Kidney (tissue), 13 donors: ENCODE measurements at regions not wholly inside any gene's neighbourhood (a gene's known extent, or its start where the extent isn't known, plus 50 kb on each side); places are given as distances from the start of the nearest gene placed in this dataset.

Experiments
- DNase-seq, 5 donors: peaks; one replicate each; pipeline ENCODE4 v3.0.0-alpha.2; 2013 to 2020
- FAIRE-seq: peaks from 2 replicates; lab custom pipeline; 2012; peaks lifted over from hg19 to GRCh38; lab: Jason Lieb, UNC
- H3K27ac ChIP-seq, 2 donors: one replicate each; pipeline ENCODE4 v1.7.0; 2013; ENCODE audit warnings: low read depth in 2 of 2, low read length in 2 of 2, inconsistent platforms in 1 of 2
- H3K27me3 ChIP-seq: one replicate; pipeline ENCODE4 v1.7.1; 2013; ENCODE audit warnings: low read length, inconsistent platforms; ENCODE audit not compliant: control insufficient read depth, insufficient read depth
- H3K36me3 ChIP-seq, 3 donors: one replicate each; pipeline versions ENCODE4 v1.7.0 to v1.7.1; 2013; ENCODE audit warnings: low read length in 3 of 3, control low read depth in 1 of 3, inconsistent platforms in 1 of 3; ENCODE audit not compliant: insufficient read depth in 3 of 3, control insufficient read depth in 2 of 3
- H3K4me1 ChIP-seq, 3 donors: one replicate each; pipeline versions ENCODE4 v1.7.0 to v1.7.1; 2013; ENCODE audit warnings: low read length in 3 of 3, inconsistent platforms in 1 of 3, low read depth in 1 of 3; ENCODE audit not compliant: control insufficient read depth in 2 of 3, insufficient read depth in 2 of 3
- H3K4me3 ChIP-seq, 3 donors: one replicate each; pipeline versions ENCODE4 v1.7.0 to v1.8.1; 2013; ENCODE audit warnings: low read length in 3 of 3, control low read depth in 1 of 3, inconsistent platforms in 1 of 3
- H3K9ac ChIP-seq, 3 donors: one replicate each; pipeline versions ENCODE4 v1.7.0 to v1.7.1; 2013; ENCODE audit warnings: low read length in 3 of 3, control low read depth in 1 of 3, inconsistent platforms in 1 of 3
- H3K9me3 ChIP-seq, 3 donors: one replicate each; pipeline versions ENCODE4 v1.7.0 to v1.7.1; 2013; ENCODE audit warnings: low read length in 3 of 3, control low read depth in 1 of 3, inconsistent platforms in 1 of 3; ENCODE audit not compliant: control insufficient read depth in 2 of 3, insufficient read depth in 1 of 3
- intact Hi-C: fragments of 100-400 bp; cut with DNase I; formaldehyde crosslinking; loops from one replicate; pipeline ENCODE4 v1.11.1; 2022
- TF ChIP-seq, protein P1 (sequence below): IDR thresholded peaks from 3 replicates; pipeline ENCODE4 v1.5.1; 2012; ENCODE audit warnings: mild to moderate bottlenecking, moderate library complexity, borderline replicate concordance; ENCODE audit not compliant: insufficient read depth; ENCODE audit errors: extremely low read depth
- donor health status: control.
- donor health status: control.
- donor health status: control.
- donor health status: control.
- donor health status: control.
- donor health status: DM: yes; HTN: yes; CAD: no.
- donor health status: Normal renal cell carcinoma (clear cell type).

DNA sequence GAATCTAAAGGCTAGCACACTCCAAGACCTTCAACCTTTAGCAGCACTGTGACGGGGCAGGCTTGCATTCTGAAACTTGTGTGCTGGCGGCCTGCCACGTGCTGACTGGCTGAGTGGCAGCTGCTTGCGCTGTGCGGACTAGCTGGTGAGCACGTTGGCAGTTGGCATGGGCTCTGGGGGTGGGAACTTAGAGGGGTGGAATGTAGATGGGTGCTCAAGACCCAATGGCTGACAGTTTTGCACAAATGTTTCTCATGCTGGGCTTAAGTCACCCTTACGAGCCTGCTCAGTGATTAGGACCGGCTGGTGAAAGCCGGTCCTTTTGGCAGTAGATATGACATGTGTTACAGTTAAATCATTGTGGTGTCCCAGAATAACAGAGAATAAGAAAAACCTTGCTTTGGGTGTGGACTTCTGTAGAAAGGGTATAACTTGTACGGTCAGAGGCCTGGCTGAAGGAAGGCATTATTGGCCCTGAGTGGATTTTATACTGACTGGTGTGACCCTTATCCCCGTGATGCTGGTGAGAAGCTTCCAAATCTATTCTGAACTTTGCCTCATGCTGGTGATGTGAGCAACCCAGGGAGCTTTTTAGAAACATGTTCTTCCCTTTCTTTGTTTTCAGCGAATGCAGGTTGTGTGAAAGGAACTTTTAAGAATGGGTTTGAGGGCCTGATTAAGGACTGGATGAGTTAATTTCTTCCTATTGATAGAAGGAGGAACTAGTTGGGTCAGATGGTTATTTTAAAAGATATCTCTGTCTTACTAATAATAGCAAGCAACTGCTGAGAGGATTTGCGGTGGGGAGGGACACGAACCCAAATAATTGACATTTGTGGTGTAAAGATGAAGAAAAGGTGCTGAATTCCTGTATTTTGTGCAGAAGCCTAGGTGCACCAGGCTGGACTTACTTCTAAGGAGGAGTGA, 107.4 kb upstream of the SLC4A4 start:
- Histone ChIP-seq H3K4me1 (peaks cover 0 to 14% (median 6%) of the 10 kb centered on the region in 3 donors), H3K4me3 (peak overlapping the region in 1 of 3 donors; percentile 2), H3K36me3 (no peaks in the 10 kb centered on the region), H3K9ac (peak overlapping the region in 1 of 3 donors; percentile 35), H3K27ac (peak overlapping the region; percentile 51 to 75), H3K27me3 (no peaks in the 10 kb centered on the region), H3K9me3 (no peaks in the 10 kb centered on the region)
- TF ChIP-seq, protein P1, sequence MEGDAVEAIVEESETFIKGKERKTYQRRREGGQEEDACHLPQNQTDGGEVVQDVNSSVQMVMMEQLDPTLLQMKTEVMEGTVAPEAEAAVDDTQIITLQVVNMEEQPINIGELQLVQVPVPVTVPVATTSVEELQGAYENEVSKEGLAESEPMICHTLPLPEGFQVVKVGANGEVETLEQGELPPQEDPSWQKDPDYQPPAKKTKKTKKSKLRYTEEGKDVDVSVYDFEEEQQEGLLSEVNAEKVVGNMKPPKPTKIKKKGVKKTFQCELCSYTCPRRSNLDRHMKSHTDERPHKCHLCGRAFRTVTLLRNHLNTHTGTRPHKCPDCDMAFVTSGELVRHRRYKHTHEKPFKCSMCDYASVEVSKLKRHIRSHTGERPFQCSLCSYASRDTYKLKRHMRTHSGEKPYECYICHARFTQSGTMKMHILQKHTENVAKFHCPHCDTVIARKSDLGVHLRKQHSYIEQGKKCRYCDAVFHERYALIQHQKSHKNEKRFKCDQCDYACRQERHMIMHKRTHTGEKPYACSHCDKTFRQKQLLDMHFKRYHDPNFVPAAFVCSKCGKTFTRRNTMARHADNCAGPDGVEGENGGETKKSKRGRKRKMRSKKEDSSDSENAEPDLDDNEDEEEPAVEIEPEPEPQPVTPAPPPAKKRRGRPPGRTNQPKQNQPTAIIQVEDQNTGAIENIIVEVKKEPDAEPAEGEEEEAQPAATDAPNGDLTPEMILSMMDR = no peak
- DNase-seq (peak; percentile 46 to 92 (median 56)), FAIRE-seq (no peak)
- intact Hi-C loops = no loop called here

GRCh38 chr4:71232056-71232430, 106.8 kb upstream of the SLC4A4 start:
- H3K27ac ChIP-seq = no peak overlapping the region
- peak overlapping the region in 1 of 3 donors; percentile 5 for H3K9ac ChIP-seq
- H3K4me3 ChIP-seq = no peak overlapping the region
- no peak for DNase-seq
- TF ChIP-seq, protein P1 = no peak
- H3K36me3 ChIP-seq = no peaks in the 10 kb centered on the region
- no peaks in the 10 kb centered on the region for H3K27me3 ChIP-seq
- no peak for FAIRE-seq
- intact Hi-C loops = no loop called here
- no peaks in the 10 kb centered on the region for H3K9me3 ChIP-seq
- H3K4me1 ChIP-seq = peaks cover 0 to 14% (median 6%) of the 10 kb centered on the region in 3 donors

GRCh38 chr4:71232846-71233245, 106.0 kb upstream of the SLC4A4 start:
- Histone ChIP-seq H3K27me3 (no peaks in the 10 kb centered on the region), H3K9ac (no peak overlapping the region), H3K4me3 (no peak overlapping the region), H3K4me1 (peaks cover 0 to 14% (median 6%) of the 10 kb centered on the region in 3 donors), H3K36me3 (no peaks in the 10 kb centered on the region), H3K9me3 (no peaks in the 10 kb centered on the region), H3K27ac (no peak overlapping the region)
- intact Hi-C loops = no loop called here
- TF ChIP-seq, protein P1 = no peak
- DNase-seq (no peak), FAIRE-seq (no peak)
